ENCODE measurements at regions not wholly inside any gene's neighbourhood (a gene's known extent, or its start where the extent isn't known, plus 50 kb on each side); places are given as distances from the start of the nearest gene placed in this dataset.
"Not testable (repeated sequence)": the region's sequence is repeated elsewhere in the genome, so short reads cannot be mapped to it uniquely, and the experiment has no call there.

DNA sequence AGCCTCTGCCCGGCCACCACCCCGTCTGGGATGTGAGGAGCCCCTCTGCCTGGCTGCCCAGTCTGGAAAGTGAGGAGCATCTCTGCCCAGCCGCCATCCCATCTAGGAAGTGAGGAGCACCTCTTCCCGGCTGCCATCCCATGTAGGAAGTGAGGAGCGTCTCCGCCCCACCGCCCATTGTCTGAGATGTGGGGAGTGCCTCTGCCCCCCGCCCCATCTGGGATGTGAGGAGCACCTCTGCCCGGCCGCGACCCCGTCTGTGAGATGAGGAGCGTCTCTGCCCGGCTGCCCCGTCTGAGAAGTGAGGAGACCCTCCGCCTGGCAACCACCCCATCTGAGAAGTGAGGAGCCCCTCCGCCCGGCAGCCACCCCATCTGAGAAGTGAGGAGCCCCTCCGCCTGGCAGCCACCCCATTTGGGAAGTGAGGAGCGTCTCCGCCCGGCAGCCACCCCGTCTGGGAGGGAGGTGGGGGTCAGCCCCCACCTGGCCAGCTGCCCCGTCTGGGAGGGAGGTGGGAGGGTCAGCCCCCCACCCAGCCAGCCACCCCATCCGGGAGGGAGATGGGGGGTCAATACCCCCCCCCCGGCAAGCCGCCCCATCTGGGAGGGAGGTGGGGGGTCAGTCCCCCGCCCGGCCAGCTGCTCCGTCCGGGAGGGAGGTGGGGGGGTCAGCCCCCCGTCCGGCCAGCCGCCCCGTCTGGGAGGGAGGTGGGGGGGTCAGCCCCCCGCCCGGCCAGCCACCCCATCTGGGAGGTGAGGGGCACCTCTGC lies 195.8 kb upstream of the SYNCRIP start:
- DNase-seq (ENCODE audit: low read depth in 2 of 2) = not testable (repeated sequence)

DNA sequence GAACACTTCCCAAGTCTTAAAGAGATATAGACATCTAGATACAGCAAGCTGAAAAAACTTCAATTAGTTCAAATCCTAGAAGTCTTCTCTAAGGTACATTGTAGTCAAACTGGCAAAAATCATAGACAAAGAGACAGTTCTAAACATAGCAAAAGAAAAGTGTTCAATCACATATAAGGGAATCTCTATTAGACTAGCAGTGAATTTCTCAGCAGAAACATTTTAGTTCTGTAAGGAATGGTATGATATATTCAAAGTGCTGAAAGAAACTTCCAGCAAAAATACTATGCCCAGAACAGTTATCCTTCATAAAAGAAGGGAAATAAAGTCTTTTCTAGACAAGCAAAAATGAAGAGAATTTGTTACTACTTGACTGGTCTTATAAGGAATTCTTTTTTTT lies 186.3 kb upstream of the SYNCRIP start:
- no peak for DNase-seq (ENCODE audit: low read depth in 2 of 2)

DNA sequence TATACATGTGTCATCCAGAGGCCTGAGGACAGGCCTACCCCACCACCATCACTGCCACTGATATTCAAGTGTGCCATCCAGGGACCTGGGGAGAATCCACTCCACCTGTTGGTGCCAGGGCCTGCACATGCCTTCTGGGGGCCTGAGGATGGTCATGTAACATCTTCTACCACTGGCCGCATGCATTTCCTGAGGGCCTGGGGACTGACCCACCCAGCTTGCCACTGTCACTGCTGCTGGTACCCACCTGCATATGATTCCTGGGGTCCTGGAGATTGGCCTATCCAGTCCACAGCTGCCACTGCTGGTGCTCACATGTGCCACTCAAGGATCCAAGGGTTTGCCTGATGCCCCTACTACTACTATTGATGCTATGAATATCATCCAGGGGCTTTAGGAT lies 184.3 kb upstream of the SYNCRIP start:
- DNase-seq (ENCODE audit: low read depth in 2 of 2) = no peak

DNA sequence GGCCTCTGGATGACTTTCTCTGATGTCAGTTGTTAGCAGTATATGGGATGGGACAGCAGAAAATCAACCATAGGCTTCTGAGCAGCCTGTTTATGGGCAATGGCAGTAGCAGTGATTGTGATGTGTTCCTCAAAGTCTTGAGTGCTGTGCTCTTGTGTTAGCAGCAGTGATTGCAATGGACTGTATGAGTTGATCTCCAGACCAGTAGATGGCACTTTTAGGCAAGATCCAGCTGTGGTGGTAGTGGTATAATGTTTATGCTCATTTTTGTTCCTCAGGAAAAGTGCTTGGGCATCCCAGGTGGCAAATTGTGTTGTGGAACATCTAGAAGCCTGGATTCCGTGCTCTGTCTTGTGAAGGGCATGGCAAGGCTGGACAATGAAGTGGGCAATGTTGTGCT lies 181.6 kb upstream of the SYNCRIP start:
- no peak for DNase-seq (ENCODE audit: low read depth in 2 of 2)

DNA sequence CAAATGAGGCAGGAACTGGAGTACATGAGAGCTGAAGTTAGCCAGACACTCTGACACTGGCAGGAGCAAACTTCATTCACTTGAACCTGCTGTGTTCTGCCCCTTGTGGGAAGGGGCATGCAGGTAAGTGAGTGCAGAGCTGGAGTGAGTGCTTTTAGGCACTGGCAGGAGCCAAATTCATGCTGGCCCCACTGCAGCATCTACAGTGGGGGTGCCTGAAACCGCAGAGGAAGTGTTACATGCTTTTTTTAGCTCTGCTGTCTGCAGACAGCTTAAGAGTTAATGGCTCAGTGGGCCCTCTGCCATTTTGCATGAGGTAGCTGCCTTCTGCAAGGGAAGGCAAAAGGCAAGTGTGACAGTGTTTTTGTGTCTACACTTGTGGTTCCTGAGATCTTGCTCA lies 167.9 kb upstream of the SYNCRIP start:
- DNase-seq (ENCODE audit: low read depth in 2 of 2) = no peak

DNA sequence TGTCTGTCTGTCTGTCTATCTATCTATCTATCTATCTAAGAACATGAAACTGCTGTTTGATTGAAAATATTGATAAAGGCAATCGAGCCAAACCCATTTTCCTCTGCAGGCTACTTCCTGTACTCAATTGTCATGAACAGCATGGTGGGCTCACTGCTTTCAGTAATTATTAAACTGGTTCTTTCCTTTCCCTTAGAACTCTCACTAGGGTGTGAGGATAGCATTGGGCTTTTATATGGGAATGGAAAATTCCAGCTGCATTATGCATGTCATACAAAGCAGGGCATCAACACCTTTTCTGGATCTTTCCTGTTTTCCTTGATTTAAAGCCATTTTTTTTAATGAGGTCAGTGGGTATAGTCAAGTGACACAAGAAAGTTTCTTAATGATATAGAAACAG lies 161.0 kb upstream of the SYNCRIP start:
- DNase-seq (ENCODE audit: low read depth in 2 of 2) = no peak

DNA sequence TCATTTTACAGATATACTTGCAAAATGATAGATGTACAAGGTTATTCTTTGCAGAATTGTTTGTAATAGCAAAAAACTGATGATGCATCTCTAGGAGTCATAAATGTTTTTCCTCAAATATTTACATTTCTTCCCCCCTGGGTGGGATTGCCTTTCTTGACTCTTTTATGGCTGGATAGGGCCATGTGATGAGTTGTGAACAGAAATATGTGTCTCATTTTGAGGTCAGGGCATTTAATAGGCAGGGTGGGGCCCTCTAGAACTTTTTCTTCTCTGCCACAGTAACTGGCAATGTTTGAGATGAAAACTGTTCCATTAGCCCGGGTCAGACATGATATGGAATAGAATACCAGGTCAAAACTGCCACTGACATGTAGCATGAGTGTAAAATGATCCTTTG lies 159.5 kb upstream of the SYNCRIP start:
- no peak for DNase-seq (ENCODE audit: low read depth in 2 of 2)

DNA sequence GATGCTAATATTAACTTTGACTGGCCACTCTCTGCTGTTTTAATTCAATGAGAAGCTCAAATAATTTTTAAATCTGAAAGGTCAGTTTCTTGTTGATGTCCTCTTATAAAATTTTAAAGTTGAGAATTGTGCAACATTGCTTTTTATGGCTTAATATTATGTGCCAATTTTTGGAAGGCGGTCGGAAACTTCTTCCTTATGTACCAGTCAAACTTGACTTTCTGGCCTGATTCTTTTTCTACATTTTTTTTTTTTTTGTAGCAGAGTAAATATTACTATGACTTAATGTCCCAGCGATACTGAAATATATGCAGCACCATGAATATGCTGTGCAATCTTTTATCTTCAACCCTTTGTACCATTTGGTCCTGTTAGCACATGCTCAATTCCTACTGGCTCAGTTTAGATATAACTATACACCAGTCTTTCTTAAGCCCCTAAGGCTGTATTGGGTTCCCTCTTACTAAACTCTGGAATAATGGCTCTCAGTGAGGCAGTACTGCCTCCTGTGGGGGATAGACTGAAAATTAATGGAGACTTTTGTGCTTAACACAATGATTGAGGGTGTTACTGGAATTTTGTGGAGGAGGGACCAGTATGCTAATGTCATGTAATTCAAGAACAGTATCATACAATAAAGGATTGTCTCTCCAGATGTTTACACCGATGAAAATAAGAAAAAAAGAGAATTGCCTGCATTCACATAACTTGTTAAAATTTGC lies 156.4 kb upstream of the SYNCRIP start:
- DNase-seq (ENCODE audit: low read depth in 2 of 2) = no peak

DNA sequence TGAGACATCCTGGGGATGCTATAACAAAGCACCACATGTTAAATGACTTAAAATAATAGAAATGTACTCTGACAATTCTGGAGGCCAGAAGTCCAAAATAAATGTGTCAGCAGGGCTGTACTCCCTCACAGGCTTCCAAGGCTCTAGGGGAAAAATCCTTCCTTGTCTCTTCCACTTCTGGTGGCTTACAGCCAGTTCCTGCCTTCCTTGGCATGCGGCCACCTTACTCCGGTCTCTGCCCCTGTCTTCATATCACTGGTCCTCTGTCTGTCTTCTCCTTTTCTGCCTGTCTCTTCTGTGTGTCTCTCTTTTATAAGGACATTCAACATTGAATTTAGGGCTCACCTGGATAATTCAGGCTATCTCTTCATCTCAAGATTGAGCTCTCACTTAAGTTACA lies 155.3 kb upstream of the SYNCRIP start:
- no peak for DNase-seq (ENCODE audit: low read depth in 2 of 2)

DNA sequence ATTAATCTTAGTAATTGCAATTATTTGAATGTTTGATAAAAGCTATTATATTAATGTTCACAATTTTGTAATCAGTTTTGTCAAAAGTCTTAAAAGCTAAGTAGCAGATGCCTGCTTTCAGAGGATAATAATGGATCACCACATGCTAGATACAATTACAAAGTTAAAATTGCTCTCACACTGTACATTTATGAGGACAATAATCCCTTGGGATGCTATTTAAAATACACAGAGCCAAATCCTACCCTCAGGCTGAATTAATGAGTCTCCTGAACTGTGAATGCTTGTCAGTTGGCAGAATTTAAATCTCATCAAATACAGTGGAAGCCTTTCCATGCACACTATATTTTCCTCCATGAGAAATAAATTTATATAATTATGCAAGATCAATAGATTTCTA lies 153.3 kb upstream of the SYNCRIP start:
- DNase-seq (ENCODE audit: low read depth in 2 of 2) = no peak

DNA sequence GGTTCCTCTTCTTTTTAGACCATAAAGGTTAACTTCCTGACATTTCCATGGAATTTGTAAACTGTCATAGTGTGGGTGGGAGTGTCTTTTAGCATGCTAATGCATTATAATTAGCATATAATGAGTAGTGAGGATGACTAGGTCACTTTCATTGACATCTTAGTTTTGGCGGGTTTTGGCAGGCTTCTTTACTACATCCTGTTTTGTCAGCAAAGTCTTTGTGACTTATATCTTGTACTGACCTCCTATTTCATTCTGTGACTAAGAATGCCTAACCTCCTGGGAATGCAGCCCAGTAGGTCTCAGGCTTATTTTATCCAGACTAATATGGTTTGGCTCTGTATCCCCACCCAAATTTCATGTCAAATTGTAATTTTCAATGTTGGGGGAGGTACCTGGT lies 149.6 kb upstream of the SYNCRIP start:
- DNase-seq (ENCODE audit: low read depth in 2 of 2) = no peak

DNA sequence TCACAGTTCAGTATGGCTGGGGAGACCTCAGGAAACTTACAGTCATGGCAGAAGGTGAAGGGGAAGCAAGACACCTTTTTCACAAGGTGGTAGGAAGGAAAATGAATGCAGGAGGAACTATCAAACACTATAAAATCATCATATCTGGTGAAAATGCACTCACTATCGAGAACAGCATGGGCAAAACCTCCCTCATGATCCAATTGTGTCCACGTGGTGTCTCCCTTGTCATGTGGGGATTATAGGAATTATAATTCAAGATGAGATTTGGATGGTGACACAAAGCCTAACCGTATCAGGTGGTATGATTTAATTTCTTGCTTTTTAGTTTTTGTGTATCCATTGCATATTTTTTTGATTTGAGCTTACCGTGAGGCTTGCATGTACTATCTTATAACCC lies 133.2 kb upstream of the SYNCRIP start:
- no peak for DNase-seq (ENCODE audit: low read depth in 2 of 2)

DNA sequence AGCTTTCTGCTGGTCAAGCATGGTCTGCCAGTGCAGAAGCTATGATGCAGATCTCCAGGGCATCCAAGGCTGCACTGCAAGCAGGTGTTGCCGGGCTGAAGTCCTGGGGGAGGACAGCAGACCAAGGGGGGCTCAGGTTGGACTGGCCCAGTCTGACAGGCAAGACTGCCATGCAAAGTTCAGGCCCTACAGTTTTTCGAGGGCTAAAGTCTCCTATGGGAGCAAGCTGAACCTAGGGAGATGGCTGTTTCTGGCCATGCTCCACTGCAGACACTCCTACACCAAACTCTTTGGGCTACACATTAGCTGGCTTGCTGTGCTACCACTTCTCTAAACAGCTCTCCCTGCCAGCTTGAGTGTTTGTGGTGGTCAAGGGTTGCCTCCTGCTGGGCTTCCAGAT lies 130.0 kb upstream of the SYNCRIP start:
- DNase-seq (ENCODE audit: low read depth in 2 of 2) = no peak

DNA sequence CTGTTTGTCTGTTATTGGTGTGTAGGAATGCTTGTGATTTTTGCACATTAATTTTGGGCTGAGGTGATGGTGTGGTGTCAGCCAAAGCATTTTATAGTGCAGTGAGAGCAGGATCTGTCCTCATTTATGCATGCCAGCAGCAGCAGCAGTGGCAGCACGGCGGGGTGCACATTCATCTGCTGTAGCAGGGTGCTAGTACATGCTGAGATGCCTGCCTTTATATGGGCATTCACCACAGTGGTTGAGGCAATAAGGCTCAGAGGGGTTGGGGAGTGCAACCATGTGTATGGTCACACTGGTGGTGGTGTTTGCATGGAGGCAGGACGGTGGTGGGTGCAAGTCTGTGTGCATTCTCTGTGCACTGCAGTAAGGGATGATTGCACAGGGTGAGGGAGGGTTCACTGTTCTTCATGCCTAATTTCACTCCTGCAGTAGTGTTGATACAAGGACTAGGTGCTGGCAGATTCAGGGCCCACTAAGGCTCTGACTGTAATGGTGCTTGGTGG lies 129.3 kb upstream of the SYNCRIP start:
- DNase-seq (ENCODE audit: low read depth in 2 of 2) = no peak

DNA sequence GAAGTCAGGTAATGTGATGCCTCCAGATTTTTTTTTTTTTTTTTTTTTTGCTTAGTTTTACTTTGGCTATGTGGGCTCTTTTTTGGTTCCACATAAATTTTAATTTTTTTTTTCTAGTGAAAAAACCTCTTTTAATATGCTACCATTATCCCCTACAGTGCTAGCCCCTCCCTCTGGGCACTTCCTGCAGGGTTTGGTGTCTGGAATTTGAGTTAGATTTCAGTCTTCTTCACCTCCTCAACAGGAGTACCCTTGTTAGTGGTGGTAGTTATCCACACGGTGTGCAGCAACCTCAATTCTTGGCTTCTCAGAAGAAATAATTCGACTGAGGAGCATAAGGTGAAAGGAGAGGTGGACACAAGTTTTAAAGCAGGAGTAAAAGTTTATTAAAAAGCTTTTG lies 128.8 kb upstream of the SYNCRIP start:
- DNase-seq (ENCODE audit: low read depth in 2 of 2) = no peak

DNA sequence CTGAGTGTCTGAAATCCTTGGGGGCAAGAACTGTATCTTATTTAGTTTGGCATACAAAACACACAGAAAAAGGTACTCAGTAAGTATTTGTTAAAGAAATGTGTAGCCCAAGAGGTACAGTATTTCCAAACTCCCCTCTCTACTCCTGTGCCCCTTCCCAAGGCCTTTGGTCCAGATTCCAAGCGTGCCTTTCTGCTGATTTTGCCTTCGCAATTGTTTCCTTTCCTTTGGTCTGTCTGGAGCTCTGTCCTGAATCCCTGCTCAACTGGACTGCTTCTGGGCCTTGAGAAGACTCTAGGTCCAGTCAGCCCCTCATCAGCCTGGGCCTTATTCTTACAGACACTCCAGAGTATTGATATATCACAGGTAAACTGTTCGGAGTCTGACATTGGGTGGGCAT lies 122.2 kb upstream of the SYNCRIP start:
- no peak for DNase-seq (ENCODE audit: low read depth in 2 of 2)

DNA sequence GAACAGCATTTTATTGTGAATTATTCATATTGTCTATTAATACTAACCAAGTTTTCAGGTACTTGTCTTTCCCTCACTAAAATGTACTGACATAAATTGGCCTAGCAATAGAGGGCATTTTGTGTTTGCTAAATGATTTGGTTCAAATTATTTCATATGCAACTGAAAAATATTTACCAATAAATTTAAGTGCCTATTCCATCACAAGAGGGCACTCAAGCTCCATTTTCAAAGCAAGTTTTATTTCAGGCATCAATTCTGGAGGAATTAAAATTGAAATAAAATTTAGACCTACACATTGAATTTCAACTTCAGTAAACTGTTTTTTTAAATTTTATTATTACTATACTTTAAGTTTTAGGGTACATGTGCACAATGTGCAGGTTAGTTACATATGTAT lies 114.3 kb upstream of the SYNCRIP start:
- no peak for DNase-seq (ENCODE audit: low read depth in 2 of 2)

DNA sequence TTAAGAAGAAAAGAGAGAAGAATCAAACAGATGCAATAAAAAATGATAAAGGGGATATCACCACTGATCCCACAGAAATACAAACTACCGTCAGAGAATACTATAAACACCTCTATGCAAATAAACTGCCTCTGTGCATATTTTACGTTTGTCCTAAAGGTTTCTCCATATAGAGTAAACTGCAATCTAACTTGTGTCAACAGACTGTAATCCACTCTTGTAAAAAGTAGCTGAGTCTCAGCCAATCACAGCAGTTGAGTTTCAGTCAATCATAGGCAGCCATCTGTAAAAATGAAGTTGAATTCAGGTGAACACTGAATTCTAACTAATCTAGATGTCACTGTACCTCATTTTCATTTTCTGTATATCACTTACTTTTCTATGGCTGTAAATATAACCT lies 112.2 kb upstream of the SYNCRIP start:
- DNase-seq (ENCODE audit: low read depth in 2 of 2) = no peak

DNA sequence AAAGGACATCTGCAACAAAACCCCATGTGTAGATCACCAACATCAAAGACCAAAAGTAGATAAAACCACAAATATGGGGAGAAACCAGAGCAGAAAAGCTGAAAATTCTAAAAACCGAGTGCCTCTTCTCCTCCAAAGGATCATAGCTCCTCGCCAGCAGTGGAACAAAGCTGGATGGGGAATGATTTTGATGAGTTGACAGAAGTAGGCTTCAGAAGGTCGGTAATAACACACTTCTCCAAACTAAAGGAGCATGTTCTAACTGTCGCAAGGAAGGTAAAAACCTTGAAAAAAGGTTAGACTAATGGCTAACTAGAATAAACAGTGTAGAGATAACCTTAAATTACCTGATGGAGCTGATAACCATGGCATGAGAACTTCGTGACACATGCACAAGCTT lies 109.9 kb upstream of the SYNCRIP start:
- no peak for DNase-seq (ENCODE audit: low read depth in 2 of 2)

DNA sequence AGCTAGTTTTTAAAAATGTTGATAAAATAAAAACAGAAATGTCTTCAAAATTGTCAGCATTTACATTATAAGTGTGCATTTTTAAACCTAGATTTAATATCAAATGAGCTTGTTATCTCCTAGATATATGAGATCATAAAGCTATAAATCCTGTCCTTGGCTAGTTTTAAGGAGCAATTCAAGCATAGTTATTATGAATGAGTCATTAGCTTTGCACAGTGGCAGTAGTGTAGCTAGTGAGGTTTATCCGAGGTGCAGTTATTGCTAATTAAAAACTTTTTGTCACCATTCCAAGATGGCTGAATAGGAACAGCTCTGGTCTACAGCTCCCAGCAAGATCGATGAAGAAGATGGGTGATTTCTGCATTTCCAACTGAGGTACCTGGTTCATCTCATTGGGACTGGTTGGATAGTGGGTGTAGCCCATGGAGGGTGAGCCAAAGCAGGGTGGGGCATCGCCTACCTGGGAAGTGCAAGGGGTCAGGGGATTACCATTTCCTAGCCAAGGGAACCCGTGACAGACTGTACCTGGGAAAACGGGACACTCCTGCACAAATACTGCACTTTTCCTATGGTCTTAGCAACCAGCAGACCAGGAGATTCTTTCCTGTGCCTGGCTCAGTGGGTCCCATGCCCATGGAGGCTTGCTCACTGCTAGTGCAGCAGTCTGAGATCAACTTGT lies 108.8 kb upstream of the SYNCRIP start:
- DNase-seq (ENCODE audit: low read depth in 2 of 2) = no peak

DNA sequence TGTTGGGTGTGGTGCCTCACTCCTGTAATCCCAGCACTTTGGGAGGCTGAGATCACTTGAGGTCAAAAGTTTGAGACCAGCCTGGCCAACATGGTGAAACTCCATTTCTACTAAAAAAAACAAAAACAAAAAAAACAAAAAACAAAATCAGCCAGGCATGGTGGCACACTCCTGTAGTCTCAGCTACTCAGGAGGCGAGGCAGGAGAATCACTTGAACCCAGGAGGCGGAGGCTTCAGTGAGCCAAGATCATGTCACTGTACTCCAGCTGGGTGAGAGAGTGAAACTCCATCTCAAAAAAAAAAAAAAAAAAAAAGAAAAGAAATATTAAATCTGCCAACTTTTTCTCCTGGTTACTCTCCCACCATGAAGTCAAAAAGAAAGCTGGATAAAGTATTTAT lies 107.5 kb upstream of the SYNCRIP start:
- not testable (repeated sequence) for DNase-seq (ENCODE audit: low read depth in 2 of 2)

DNA sequence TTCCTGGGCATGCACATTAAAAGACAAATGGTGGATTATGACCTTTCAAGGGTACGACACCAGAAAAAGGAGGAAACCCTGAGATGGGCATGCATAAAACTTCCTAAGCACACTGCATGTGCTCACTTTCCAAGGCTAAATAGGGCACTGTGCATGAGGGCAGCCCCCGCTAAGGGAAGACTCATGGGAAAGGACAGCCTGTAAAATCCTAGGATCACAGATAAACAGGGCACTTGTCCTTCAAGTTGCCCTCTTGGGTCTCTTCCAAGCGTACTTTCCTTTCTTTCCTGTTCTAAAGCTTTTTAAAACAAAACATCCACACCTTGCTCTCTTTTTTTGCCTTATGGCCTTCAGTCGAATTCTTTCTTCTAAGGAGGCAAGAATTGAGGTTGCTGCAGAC lies 106.5 kb upstream of the SYNCRIP start:
- no peak for DNase-seq (ENCODE audit: low read depth in 2 of 2)

DNA sequence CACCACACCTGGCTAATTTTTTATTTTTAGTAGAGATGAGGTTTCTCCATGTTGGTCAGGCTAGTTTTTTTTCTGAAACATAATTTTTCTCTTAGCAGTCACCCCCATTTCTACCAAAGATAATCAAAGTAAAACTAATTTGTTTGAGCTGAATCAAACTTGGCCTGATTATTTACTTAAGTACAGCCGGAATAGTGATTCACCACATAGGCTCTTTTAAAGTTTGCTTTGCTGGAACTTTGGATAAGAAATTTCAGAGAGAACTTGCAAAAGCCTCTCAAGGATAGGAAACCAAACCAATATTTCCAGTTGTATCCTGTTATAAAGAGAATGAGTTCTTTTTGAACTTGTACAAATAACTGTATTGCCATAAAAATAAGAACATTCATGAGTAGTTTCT lies 105.0 kb upstream of the SYNCRIP start:
- DNase-seq (ENCODE audit: low read depth in 2 of 2) = no peak

All from stimulated activated CD4-positive, alpha-beta T cell treated with anti-CD3 and anti-CD28 coated beads, Interleukin-4, amount 100 ng/mL, for 48 hours (primary cell).